NCI-H2107 (cell line): ENCODE measurements at regions not wholly inside any gene's neighbourhood (a gene's known extent, or its start where the extent isn't known, plus 50 kb on each side); places are given as distances from the start of the nearest gene placed in this dataset.

Source experiments
- DNase-seq: peaks from one replicate; lab custom pipeline; 2025; lab: John Stamatoyannopoulos, UW

- no peak for DNase-seq
Observed at GRCh38 chr7:130931423-130931822, 197.4 kb upstream of the KLF14 start.

- DNase-seq: no peak
Observed at GRCh38 chr7:130932088-130932487, 198.1 kb upstream of the KLF14 start.

DNA sequence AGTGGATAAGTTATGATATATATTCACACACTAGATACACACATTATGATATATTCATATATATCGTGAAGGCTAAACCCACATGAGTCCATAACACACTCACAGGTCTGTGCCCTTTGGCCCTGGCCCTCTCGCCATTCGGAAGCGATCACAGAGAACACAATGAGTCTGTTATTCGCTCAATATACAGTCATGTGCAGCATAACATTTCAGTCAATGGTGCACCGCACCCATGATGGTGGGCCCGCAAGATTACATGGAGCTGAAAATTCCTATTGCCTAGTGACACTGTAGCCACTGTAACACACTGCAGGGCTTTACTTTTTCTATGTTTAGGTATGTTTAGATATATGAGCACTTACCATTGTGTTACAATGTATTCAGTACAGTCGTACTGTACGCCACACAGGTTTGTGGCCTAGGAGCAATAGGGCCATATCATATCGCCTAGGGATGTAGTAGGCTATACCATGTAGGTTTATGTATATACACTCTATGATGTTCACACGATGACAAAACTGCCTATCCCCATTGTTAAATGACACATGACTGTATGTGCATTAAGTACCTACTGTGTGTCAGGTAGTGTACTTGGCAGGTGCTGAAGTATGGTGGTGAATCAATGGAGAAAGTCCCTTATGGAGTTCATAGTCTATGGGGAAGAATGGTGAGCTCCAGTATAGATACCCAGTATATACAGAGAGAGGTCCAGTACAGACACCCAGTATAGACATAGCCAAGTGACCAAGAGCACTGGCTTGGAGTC lies 198.8 kb upstream of the KLF14 start:
- DNase-seq: no peak

DNA sequence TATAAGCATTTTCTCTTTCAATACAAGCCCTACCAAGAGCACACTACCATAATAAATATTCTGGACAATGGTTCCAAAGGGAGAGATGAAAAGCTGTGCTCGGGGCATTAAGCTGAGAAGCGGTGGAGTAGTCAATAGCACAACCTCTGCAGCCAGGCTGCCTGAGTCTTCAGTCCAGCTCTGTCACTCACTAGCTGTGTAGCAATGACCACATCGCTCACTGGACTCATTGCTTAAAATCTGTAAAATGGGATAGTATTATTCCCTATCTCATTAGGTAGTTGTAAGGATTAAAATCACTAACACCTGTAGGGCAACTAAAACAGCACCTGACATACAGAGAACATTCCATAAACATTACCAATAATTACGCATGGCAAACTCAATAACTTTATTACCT lies 199.9 kb upstream of the KLF14 start:
- DNase-seq: no peak

DNA sequence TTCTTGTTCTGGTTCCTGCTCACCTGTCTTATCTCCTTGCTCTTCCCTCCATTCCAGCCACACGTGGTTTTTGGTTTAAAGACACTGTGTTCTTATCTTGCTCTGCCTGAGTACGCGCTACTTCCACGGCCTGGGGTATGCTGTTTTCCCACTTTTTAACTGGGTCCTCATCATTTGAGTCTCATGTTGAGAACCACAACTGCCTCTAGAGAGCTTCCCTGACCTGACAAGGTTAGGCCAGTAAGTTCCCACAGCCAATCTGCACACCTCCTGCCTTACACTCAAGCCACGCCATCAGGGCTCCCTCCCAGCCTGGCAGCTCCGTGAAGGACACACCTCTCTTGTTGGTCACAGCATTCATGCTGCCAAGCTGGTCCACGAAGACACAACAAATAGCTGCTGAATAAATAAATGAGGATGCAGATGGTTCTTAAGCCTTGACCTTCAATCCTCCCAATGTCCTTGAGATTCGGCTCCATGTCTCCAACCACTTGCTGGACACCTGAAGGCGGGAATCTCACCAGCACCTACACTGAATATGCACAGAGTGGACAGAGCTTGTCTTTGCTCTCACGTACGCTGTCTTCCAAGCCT lies 201.7 kb upstream of the KLF14 start:
- DNase-seq: no peak

- DNase-seq: no peak
Observed at GRCh38 chr7:130936202-130936931, 202.4 kb upstream of the KLF14 start.

GRCh38 chr7:130937016-130937415 lies 203.0 kb upstream of the KLF14 start:
- no peak for DNase-seq

DNA sequence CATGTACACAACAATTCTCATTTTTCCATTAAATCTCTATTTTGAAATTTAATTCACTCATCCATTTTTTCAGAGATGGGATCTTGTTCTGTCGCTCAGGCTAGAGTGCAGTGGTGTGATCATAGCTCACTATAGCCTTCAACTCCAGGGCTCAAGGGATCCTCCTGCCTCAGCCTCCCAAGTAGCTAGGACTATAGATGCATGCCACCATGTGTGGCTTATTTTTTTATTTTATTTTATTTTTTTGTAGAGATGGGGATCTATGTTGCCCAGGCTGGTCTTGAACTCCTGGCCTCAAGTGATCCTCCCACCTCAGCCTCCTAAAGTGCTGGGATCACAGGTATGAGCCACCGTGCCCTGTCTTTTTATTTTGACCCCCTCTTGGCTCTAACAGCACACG lies 203.8 kb upstream of the KLF14 start:
- DNase-seq: no peak

GRCh38 chr7:130938661-130939060 lies 204.7 kb upstream of the KLF14 start:
- no peak for DNase-seq

DNA sequence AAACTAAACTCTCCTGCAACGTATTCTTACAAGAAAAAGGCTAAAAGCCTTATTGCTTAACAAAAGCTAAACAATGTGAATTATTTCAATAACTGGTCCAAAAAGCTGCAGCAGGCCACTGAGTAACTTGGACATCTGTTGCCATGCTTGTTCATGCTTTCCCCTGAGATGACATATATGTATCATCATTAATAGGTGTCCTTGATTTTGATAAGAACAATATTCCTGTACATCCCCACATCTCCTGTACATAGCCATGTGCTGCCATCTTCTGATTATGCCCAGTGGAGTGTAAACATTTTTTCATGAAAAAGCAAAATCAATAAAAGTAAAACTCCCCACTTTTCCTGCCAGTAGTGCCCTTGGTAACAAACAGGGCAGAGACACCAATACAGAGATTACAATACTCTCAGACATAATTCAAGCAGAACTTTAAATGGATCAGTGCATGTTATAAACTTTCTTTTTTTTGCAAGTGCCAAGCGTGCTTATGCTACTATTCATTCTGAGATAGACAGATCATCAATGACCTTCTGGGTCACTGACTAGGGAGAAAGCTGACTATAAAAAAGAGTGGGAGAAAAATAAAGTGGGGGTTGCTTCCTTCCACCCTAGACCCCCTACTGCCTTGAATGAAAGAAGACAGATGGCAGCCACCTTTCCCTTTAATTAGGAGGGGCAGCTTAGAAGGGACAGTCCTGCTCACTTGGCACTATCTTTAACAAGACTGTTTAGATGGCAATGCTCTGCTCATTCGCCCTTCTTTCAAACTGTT lies 205.5 kb upstream of the KLF14 start:
- no peak for DNase-seq

DNA sequence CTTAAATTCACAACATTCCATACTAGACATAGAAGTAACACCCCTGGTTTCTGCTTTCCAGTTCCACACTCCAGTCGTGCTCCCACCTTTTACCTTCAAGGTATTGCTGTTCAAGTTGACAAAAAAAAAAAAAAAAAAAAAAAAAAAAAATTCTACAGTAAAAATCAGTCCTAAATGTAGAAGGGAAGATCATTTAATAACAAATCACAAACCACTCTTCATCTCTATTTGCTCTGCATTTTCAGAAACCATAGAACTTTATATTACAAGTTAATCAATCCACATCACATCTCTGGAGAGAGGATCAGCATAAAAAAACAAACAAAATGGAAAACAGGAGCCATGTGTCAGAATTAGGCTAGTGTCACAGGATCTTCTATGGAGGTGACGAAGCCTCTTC lies 206.3 kb upstream of the KLF14 start:
- no peak for DNase-seq

DNA sequence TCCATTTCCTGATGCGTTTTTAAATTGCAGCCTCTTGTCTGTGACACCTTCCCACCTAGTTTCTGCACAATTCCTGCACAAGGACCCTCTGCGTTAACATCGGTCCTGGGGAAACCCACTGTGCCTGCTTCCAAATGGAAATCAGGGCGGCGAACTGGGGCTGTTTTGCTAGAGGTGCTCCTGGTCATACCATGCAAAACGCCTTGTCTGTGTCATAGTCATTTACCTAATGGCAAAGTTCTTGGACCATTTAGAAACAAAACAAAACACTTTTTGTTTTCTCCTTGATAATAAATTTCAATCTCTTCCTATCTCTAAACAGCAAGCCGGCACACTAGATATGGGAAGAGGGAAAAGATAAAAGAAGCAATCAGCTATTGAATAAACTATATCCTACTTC lies 206.9 kb upstream of the KLF14 start:
- DNase-seq: no peak

- no peak for DNase-seq
Observed at GRCh38 chr7:130941322-130942210, 207.6 kb upstream of the KLF14 start.

GRCh38 chr7:130942211-130942964 lies 208.4 kb upstream of the KLF14 start:
- DNase-seq: no peak

DNA sequence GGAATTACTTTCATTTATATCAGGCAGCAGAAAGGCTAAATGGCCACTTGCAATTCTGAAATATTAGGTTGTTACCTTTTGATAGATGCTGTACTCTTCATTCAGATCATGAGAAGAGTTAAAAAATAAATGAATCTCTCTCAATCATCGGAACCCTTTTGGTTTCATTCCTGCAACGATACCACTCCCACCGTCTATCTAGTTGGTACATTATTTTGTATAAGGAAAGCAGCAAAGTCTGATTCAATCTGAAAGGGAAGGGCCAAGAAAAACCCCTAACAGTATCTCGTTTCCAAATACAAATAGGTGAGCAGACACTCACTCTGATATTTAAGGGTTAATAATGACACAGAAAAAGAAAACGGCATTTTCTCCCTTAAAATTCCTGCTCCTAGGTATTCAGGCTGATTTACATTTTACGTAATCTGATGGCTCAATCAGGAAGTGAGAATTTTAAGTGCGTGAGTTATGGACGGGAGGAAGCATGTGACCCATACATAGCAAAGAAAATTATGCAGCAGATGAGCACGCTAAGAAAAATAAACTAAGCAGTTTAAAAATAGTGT lies 209.4 kb upstream of the KLF14 start:
- DNase-seq: no peak

DNA sequence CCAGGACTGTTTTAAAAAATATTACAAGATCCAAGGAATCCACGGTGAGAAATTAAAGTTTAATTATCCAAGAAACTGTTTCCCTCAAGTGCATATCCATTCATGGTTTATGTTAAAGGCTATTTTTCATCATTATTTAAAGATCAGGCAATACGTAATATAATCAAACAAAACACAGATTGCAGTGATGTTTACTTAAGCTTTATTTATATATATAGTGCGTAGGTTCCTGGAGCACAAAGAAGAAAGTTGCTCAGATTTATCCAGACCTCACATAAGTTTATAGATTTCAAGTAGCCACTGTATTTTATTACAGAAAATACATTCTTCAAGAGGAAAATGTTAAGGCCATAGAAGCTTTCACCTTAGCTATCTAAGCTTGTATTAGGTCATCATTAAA lies 210.0 kb upstream of the KLF14 start:
- DNase-seq: no peak

GRCh38 chr7:130944997-130945396 lies 211.0 kb upstream of the KLF14 start:
- no peak for DNase-seq

- no peak for DNase-seq
Observed at GRCh38 chr7:130945411-130945811, 211.4 kb upstream of the KLF14 start.

DNA sequence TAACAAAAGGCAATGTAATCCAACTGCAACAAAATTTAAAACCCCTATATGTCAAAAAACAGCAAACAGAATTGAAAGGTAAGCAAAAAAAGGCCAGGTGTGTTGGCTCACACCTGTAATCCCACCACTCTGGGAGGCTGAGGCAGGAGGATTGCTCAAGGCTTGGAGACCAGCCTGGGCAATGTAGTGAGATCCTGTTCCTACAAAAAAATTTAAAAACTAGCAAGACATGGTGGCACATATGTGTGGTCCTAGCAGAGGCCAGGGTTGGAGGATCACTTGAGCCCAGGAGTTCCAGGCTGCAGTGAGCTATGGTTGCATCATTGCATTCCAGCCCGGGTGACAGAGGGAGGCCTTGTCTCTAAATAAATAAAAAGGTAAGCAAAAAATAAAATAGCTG lies 212.1 kb upstream of the KLF14 start:
- DNase-seq: no peak

GRCh38 chr7:130947792-130948580 lies 214.0 kb upstream of the KLF14 start:
- no peak for DNase-seq
